HG02973 (cell line): ENCODE measurements at regions not wholly inside any gene's neighbourhood (a gene's known extent, or its start where the extent isn't known, plus 50 kb on each side); places are given as distances from the start of the nearest gene placed in this dataset.
"Not testable (repeated sequence)": the region's sequence is repeated elsewhere in the genome, so short reads cannot be mapped to it uniquely, and the experiment has no call there.

Experiments used
- ATAC-seq: cut with Tn5 transposase; IDR thresholded peaks from one replicate; pipeline ENCODE4 v1.9.1; 2021; ENCODE audit warnings: moderate library complexity; ENCODE audit not compliant: unreplicated experiment

DNA sequence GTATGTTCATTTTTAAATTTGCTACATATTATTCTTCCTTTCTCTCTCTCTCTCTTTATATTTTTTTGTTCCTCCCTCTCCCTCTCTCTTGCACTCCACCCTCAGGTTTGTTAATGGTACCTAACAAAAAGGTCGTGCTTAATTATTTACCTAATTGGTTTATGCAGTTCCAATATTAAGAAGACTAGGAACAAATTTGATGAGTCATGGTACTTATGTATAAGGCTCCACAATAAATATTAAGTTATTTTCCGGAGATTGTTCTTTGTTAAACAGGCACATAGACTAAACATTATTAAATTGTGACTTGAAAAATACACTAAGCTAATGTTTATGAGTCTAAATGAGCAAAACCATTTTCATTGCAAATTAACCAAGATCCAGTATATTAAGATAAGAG is 1200.8 kb upstream of the ALCAM start:
- ATAC-seq = no peak

DNA sequence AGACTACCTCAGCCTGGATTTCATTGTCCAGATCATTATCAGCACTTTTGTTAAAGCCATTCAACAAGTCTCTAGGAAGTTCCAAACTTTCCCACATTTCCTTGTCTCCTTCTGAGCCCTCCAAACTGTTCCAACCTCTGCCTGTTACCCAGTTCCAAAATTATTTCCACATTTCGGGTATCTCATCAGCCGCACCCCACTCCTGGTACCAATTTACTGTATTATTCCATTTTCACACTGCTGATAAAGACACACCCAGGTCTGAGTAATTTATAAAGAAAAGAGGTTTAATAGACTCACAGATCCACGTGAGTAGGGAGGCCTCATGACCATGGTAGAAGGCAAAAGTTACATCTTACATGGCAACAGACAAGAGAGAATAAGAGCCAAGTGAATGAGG is 1198.3 kb upstream of the ALCAM start:
- ATAC-seq = no peak

DNA sequence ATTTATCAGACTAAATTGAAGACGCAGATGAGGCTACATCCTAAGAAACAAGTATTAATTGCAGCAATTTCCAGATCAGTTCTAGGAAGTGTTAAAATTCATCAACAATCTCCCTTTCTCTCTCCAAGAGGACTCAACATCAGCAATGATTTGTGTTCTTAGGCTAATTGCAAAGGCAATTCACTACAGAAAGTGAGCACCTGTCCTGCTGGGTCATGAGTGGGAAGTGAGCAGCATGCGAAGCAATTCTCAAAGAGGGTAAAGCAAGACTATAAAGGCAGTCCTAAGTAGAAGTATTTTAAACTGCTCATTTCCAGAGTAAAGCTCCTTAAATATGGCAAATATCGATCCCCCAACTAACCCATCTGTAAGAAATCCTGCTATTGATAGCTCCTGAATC is 1191.0 kb upstream of the ALCAM start:
- no peak for ATAC-seq

DNA sequence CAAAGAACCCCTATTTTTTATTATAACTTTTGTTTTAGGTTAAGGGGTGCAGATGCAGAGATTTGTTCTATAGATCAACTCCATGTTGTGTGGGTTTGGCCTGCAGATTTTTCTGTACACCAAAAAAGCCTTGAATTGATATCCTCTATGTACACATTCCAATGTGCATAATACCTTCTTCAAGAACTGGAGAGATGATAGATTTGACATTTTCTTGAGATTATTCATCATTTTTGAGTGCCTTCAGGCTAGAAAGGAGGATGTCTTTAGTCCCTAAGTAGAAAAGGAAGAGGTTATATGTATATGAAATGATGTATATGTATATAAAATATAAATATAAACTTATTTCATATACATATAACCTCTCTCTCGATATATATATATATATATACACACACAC is 1190.0 kb upstream of the ALCAM start:
- no peak for ATAC-seq

DNA sequence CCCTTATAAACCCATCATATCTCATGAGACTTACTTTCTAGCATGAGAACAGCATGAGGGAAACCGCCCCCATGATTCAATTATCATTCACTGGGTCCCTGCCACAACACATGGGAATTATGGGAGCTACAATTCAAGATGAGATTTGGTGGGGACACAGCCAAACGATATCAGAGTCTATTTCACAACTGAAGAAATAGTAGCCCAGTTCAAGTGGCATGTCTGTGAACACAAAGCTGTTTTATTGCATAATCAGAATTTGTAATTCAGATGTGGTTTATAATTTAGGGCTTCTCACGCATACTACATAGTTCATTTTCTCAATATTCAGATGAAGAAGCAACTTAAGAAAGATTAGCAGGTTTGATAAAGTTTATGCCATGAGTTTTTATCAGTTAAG is 1188.0 kb upstream of the ALCAM start:
- ATAC-seq = no peak

DNA sequence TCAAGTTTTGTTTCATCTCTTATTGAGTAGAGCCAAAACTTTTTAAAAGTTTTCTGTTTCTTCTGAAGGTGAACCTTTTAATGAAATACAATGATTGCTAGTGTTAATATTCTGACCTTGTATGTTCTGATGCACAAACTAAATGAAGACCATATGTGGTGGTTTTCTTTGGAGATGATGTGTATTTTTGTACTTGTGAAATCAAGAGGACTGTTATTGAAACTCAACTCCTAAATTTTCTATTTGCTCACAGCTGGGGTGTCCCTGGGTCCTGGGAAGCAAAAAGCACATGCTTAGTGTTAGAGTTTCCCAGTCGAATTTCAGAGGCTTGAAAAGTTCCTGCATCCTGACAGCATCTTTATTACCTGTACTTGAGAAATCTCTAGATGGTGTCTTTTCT is 1185.8 kb upstream of the ALCAM start:
- ATAC-seq = no peak

DNA sequence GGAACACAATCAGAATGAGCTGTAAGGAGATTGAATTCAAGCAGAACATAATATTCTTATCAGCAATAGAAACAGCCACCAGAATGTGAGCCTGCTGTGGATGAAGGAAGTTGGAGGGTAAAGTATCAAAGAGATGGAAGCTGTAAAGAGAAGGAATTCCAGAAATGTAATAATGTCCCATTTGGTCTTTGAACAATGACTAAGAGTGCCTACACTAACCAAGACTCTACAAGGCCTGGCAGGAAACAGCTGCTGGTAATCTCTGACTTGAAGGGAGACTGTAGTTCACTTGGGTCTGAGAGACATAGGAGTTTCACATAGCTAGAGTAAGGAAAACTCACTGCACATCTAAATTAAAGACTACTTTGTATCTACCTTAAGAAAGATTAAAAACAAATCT is 1176.0 kb upstream of the ALCAM start:
- ATAC-seq = no peak

DNA sequence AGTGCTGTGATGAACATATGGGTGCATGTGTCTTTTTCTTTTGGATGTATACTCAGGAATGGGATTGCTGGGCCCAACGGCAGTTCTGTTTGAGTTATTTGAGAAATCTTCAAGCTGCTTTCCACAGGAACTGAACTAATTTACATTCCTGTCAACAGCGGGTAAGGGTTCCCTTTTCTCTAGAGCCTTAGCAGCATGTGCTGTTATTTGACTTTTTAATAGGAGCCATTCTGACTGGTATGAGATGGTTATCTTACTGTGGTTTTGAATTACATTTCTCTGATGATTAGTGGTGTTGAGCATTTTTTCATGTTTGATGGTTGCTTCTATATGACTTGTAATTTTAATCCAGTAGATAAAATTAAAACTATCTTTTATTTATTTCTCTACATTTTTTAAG is 1168.6 kb upstream of the ALCAM start:
- no peak for ATAC-seq

DNA sequence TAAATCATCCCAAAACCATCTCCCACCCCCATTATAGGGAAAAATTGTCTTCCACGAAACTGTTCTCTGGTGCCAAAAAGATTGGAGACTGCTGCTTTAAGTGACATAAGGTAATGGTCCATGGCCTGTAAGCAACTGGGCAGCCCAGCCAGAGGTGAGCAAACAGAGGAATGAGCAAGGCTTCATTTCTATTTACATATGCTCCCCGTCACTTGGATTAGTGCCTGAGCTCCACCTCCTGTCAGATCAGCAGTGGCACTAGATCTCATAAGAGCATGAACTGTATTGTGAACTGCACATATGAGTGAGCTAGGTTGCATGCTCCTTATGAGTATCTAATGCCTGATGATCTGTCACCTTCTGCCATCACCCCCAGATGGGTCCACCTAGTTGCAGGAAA is 1159.8 kb upstream of the ALCAM start:
- ATAC-seq = no peak

DNA sequence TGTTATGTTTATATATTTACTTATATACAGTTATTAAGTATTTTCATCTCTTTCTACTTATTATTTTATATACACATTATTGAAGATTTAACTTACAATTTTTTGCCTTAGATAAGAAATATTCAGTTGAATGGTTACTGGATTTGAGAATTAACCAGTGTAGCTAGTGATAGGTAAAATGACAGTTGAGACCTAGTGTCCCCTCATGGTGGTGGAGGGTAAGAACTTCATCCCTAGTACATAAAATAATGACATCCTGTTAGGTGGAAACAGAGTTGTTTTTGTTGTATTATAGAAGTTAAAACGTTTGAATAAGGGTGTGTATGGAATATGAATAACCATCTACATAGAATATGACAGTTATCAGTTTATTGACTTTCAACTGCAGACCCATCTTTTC is 1152.4 kb upstream of the ALCAM start:
- ATAC-seq = no peak

DNA sequence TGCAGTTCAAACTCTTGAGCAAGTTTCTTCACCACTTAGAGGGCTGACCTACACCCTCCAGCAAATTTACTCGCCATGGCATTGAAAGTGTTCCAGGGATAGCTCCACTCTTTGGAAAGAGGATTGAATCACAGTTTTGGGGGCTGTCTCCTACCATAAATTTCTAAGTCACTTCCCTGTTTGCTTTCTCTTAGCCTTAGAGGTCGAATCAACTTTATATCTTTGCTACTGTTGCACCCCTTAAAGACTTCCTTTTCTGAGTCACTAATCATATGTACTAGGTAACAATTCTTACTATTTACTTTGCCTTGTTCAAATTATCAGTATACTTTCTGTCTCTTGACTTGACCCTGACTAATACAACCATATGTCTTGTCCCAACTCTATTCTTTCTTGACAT is 1151.8 kb upstream of the ALCAM start:
- no peak for ATAC-seq

DNA sequence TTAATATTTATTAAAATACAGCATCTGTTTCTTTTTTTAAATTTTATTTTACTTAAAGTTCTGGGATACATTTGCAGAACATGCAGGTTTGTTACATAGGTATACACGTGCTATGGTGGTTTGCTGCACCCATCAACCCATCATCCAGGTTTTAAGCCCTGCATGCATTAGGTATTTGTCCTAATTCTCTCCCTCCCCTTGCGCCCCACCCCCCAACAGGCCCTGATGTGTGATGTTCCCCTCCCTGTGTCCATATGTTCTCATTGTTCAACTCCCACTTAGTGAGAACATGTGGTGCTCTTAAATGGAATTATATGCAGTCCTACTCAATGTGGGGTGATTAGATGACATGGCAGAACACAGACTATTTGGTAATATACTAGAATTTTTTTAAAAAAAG is 1147.7 kb upstream of the ALCAM start:
- ATAC-seq = not testable (repeated sequence)

DNA sequence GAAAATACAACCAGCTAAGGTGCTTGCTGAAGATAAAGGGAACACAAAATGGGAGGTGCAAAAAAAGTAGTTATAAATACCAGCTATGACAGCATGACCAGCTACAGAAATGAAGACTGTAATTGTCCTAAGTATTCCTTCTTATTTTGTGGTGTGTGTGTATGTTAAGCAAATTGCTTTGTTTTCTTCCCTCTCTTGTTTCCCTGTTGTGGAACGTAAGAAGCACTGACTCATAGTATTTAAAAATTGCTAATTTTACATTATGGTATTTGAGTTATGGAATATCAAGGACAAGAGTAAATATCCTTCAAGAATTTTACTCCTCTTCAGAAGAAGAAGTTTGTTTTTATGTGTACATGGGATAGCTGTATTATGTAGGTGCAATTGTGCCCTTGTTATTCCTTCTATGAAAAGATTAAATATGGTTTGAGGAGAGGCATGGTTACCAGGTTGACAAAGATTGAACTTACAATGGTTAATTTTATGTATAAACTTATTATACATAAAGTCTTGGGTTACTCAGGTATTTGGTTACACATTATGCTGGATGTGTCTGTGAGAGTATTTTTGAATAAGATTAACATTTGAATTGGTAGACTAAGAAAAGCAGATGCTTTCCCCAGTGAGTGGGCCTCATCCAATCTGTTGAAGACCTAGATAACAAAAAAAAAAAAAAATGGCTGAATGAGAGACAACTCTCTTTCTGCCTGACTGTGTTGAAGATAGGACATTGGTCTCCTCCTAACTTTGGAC is 1132.1 kb upstream of the ALCAM start:
- ATAC-seq = no peak

DNA sequence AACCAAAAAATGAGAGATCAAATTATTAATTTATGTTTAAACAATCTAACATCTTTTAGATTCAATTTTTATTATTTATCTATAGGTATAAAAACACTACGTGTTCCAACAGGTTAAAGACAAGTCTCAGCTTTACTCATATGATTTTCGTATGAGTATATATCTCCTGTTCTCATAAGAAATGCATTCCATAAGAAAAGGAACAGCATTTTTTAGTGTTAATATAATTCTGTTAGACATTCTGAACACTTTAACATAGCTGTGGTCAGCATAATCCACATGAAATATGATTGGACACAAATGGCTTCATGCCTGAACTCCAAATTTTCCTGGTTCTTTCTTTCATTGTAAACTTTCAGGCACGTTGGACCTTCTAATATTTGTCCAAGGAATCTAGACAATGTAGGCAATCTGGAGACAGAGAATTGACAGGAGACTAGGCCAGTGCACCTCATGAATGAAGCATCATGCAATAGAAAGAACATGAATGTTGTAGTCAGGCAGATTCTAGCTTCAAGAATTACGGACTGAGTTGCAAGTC is 1122.0 kb upstream of the ALCAM start:
- ATAC-seq = no peak

DNA sequence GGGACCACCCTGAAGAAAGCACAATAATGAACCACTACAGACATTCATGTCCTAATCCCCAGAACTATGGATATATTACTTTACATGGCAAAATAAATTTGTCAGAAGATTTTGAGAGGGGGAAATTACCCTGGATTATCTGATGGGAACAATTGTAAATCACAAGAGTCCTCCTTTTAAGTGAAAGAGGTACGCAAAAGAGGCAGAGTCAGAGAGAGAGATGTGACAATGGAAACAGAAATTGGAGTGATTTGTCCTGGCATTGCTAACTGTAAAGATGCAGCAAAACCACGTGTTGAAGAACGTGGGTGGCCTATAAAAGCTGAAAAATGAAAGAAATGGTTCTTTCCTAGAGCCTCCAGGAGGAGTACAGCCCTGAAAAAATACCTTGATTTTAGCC is 1121.4 kb upstream of the ALCAM start:
- ATAC-seq = no peak

DNA sequence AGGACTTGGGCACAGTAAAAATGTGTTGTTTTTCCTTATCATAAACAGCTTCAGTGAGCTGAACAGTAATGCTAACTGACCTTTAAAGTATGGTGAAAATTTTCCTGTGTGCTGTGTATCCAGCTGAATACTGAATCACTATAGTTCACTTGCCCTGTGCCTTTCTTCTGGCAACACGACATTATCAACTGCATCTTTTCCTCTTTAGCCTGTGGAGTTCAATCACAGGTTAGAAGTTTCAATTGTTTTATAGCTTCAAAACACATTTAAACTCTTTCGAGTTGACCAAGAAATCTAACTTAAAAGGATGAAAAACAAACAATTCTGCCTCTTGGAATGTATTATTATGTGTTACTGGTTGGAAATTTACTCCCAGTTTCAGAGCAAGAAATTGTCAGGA is 1120.7 kb upstream of the ALCAM start:
- no peak for ATAC-seq

DNA sequence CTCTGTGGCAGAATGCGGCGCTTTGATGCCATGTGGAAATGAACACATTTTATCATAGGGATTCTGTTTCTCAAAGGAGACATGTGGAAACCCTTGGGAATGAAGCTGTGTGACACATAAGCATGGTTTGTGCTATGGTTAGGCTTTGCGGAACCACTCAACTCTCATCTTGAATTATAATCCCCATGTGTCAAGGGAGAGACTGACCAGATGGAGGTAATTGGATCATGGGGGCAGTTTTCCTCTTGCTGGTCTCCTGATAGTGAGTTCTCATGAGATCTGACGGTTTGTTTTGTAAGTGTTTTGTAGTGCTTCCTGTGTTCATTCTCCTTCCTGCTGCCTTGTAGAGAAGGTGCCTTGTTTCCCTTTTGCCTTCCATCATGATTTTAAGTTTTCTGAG is 1109.2 kb upstream of the ALCAM start:
- no peak for ATAC-seq

DNA sequence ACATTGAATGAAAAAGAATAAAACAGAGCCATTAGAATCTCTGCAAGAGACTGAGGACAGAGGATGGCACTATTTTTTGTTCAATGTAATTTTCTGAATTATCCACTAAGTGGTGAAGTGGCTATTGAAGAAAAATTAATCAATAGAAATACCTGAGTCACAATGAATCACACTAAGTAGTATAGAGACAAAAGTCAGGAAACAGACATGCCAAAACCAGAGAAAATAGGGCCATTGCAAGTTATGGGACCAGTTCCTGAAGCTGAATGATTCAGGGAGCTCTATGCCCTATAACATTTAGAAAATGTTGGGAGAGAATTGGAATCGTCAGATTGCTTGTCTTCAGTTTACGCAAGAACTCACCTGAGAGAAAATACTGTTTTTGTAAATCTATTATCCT is 1103.2 kb upstream of the ALCAM start:
- no peak for ATAC-seq

DNA sequence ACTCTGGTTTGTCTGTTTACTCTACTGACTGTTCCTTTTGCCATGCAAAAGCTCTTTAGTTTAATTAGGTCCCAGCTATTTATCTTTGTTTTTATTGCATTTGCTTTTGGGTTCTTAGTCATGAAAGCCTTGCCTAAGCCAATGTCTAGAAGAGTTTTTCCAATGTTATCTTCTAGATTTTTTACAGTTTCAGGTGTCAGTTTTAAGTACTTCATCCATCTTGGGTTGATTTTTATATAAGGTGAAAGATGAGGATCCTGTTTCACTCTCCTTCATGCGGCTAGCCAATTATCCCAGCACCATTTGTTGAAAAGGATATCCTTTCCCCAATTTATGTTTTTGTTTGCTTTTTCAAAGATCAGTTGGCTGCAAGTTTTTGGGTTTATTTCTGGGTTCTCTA is 1100.5 kb upstream of the ALCAM start:
- ATAC-seq = not testable (repeated sequence)

DNA sequence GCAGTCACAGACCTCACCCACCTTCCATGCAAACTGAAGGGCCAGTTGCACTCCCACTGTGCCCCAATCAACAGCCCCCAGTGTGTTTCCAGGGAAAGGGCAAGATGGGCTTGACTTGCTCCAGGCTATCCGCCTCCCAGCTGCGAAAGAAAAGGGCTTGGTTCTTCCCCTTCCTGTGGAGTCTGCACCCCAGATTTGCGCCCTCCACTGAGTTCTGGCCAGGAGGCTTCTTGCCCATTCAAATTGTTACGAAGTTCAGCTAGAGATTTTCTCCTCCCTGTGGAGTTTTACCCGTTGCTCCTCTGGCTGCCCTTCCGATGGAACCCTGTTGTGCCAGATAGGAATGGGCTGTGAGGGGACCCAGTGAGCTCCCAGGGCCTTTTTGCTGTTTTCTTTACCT is 1096.9 kb upstream of the ALCAM start:
- no peak for ATAC-seq

DNA sequence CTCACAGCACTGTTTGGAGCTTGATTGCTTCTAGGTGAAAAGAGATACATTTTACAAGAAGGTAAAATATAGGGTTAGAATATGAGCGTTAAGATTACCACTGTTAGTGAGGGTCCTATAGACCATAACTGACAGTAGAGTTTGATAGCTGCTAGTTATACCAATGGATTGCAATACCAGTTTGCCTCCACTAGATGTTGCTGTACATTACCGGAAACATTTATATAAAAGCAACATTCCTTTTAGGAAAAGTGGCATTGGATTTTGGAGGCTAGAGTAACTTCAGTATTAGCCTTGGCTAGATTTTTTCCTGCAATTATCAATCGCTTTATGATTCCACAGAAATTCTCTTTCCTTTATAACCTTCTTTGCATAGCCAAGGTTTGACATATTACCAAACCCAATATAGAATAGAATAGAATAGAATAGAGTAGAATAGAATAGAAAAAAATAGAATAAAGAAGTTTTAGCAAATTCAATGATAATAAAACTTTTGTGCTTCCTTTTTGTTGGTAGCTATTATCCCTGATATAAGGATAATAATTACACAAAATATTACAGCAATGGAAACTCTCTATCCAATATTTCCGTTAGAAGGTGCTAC is 1093.6 kb upstream of the ALCAM start:
- ATAC-seq = no peak

DNA sequence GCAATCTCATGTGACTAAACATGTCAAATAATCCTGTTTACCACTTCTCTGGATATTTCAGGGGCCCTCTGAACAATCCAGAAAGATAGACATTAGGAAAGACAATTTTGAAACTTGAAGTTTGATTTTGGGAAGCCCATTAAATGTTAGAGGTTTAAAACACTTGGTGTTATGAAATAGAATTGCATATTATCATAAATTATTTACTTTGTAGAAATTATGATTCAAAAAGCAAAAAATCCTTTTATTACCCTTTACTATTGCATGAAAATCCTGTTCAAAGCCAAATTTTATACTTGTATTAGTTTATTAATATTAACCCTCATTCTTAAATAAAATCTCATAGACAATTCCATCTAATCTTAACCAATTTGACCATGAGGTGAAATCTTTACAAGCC is 1091.5 kb upstream of the ALCAM start:
- ATAC-seq = no peak

DNA sequence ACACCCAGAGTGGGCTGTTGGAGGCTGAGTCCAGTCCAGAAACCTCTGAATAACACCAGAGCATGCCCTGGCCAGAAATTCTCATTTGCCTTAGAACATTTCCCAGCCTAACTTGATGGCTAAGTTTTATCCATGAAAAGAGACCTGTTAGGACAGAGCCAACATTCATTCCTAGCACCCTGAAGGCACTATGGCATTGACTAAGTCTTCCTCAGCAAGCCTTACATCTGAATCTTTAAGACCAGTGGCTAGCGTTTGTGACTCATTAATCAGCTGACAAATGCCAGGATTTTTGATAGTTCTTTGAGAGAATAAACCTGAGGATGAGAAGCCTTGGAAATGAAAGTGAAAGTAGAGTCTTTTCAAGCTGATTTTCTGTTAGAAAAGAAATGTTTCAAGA is 1087.1 kb upstream of the ALCAM start:
- no peak for ATAC-seq
